Transverse colon (tissue), 4 donors: ENCODE measurements at regions not wholly inside any gene's neighbourhood (a gene's known extent, or its start where the extent isn't known, plus 50 kb on each side); places are given as distances from the start of the nearest gene placed in this dataset.

Experiments
- DNase-seq: peaks from one replicate; pipeline ENCODE4 v3.0.0-alpha.2; 2019
- H3K27ac ChIP-seq, 4 donors: fragments of 200-600 bp; sonication (generic); 2 replicates each; pipeline ENCODE4 v1.5.1; 2016 to 2018; ENCODE audit warnings: inconsistent platforms in 4 of 4
- H3K27me3 ChIP-seq: fragments of 200-600 bp; sonication (generic); 2 replicates; pipeline ENCODE4 v1.5.1; 2017; ENCODE audit warnings: inconsistent platforms
- H3K36me3 ChIP-seq, 4 donors: fragments of 200-600 bp; sonication (generic); 2 replicates each; pipeline ENCODE4 v1.5.1; 2017 to 2019; ENCODE audit warnings: inconsistent platforms in 4 of 4
- H3K4me1 ChIP-seq, 4 donors: fragments of 200-600 bp; sonication (generic); 2 replicates each; pipeline ENCODE4 v1.5.1; 2017 to 2020; ENCODE audit warnings: inconsistent platforms in 4 of 4
- H3K4me3 ChIP-seq, 4 donors: fragments of 200-600 bp; sonication (generic); 1 replicate in 1 of 4; 2 replicates in 3 of 4; pipeline versions ENCODE4 v1.5.1 to v1.6.1; 2017 to 2019; ENCODE audit warnings: inconsistent platforms in 4 of 4
- H3K9me3 ChIP-seq, 2 donors: fragments of 200-600 bp; sonication (generic); 2 replicates each; pipeline ENCODE4 v1.5.1; 2017 to 2019; ENCODE audit warnings: inconsistent platforms in 2 of 2
- CTCF ChIP-seq, 5 experiments: fragments of 200-600 bp in 3 of 5; fragments of 450-650 bp in 2 of 5; sonication (generic) in 3 of 5; IDR thresholded peaks; 1 replicate in 2 of 5; 2 replicates in 3 of 5; pipeline ENCODE4 v1.5.1; 2016 to 2017; ENCODE audit warnings: antibody characterized with exemption in 5 of 5, inconsistent platforms in 3 of 5, mild to moderate bottlenecking in 2 of 5, moderate library complexity in 1 of 5
- EP300 ChIP-seq: sonication (generic); formaldehyde crosslinking; IDR thresholded peaks from one replicate; pipeline ENCODE4 v1.6.1; 2017; ENCODE audit warnings: antibody characterized with exemption, low read depth
- POLR2A ChIP-seq: fragments of 450-650 bp; IDR thresholded peaks from one replicate; pipeline ENCODE4 v1.6.1; 2016; ENCODE audit warnings: antibody characterized with exemption, mild to moderate bottlenecking, moderate library complexity
- POLR2AphosphoS5 ChIP-seq, 3 donors: sonication (generic); formaldehyde crosslinking; IDR thresholded peaks; one replicate each; pipeline ENCODE4 v1.6.1; 2016; ENCODE audit warnings: antibody characterized with exemption in 3 of 3
- WGBS, 2 donors: methylation state at CpG; one replicate each; pipeline ENCODE4 v1.1.5; 2018; ENCODE audit warnings: low coverage in 1 of 2; 5-methylcytosine and 5-hydroxymethylcytosine counted together
- in situ Hi-C, 4 donors: fragments of 200-750 bp; cut with MboI; loops; one replicate each; pipeline versions ENCODE4 v1.15.0 to v1.15.1; 2017; ENCODE audit warnings: low sequenced_read_pairs in 3 of 4, low pct_ligation_motif_present in 1 of 4, low pct_unique_long_range_greater_than_20kb in 1 of 4
- intact Hi-C: fragments of 100-400 bp; cut with DNase I; formaldehyde crosslinking; loops from one replicate; pipeline ENCODE4 v1.15.1; 2023; ENCODE audit warnings: low total_unique reads

DNA sequence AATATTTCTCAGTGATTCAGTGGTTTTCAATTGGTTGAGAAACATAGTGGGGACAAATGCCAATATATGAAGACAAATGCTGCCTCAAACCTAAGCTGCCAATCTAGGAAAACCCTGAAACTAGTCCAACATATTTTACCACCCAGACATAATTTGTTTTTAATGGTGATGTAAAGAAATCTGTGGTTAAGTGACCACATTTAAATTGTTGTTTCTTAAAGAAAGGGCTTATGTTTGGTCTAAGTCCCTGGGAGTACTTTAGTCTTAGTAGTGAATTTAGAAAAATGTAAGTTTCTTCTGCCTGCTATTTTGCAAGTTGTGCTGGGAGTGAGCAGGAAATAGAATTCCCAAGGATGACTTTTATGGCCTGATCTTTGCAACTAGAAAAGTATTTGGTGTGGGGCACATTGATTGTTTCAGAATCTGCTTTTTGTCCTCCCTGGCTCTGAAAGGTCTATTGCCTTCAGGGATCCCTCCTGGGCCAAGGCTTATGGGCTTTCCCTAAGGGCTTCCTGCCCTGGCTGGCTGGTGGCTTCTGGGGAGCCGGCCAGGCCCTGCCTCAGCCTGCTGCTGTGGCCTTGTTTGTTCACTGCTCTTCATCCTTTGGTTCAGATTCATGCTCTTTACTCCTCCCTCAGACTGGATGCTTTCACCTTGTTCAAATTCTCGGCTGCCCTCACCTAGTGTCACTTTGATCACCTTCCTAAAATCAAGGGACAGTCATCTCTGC lies 169.8 kb upstream of the JADE1 start:
- Histone ChIP-seq H3K27ac (peak overlapping the region in 3 of 4 donors; percentile 3 to 43 (median 39)), H3K36me3 (no peaks in the 10 kb centered on the region), H3K27me3 (no peaks in the 10 kb centered on the region), H3K9me3 (no peaks in the 10 kb centered on the region), H3K4me1 (peaks cover 6 to 16% (median 9%) of the 10 kb centered on the region in 4 donors), H3K4me3 (no peak overlapping the region)
- in situ Hi-C loops: no loop called here
- no peak for DNase-seq
- intact Hi-C loops: no loop called here
- WGBS, 2 donors: 44 to 60% methylated on average over 1 to 2 of the region's 2 CpGs
- TF ChIP-seq POLR2A: no peak
- TF ChIP-seq CTCF (IDR thresholded peaks at IDR 0.05): no peak
- no peak for TF ChIP-seq POLR2AphosphoS5 (IDR thresholded peaks at IDR 0.05)
- no peak for TF ChIP-seq EP300

- no peak overlapping the region for H3K27ac ChIP-seq
- H3K27me3 ChIP-seq: no peaks in the 10 kb centered on the region
- no peak for DNase-seq
- WGBS, 2 donors: 95% methylated on average over 2 of the region's 2 CpGs; no CpG with 5 or more reads in 1 of the 2 donors
- no peak overlapping the region for H3K4me3 ChIP-seq
- H3K4me1 ChIP-seq: peaks cover 6 to 29% (median 16%) of the 10 kb centered on the region in 4 donors
- TF ChIP-seq POLR2AphosphoS5 (IDR thresholded peaks at IDR 0.05): no peak
- no peak for TF ChIP-seq CTCF (IDR thresholded peaks at IDR 0.05)
- TF ChIP-seq EP300: no peak
- no peak for TF ChIP-seq POLR2A
- no peaks in the 10 kb centered on the region for H3K9me3 ChIP-seq
- in situ Hi-C loops: no loop called here
- intact Hi-C loops: no loop called here
- H3K36me3 ChIP-seq: no peaks in the 10 kb centered on the region
These were observed 172.6 kb upstream of the JADE1 start for GRCh38 chr4:128636906-128637305.

DNA sequence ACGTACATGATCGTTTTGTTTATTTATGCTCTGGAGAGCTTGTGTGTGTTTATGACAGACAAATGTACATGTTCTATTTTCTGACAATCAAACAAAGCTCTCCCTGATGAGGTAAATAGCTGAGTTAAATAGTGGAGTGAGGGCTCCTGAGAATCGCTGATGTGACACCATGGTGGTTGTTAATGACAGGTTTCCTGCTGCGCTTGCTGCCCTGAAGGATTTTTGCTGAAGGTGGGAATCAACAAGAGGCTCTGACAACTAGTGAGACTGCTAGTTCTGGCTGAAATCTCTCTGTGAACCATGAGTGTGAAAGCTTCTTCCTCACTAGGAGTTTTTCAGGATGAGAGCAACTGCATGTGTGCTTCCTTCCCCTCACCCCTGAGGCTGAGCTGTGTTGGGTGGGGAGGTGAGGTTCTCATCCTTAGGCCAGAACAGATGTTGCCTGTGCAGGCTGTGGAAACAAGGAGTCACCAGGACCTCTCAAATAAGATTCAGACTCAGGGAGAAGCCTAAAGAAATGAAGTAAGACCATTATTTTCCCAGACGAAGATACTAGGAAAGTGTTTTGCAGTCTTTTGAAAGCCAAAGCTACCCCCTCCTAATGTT lies 173.4 kb upstream of the JADE1 start:
- WGBS, 2 donors: 25 to 64% methylated on average over 4 to 5 of the region's 5 CpGs
- intact Hi-C loops (no loop called here), in situ Hi-C loops (no loop called here)
- Histone ChIP-seq H3K36me3 (no peaks in the 10 kb centered on the region), H3K27me3 (no peaks in the 10 kb centered on the region), H3K27ac (no peak overlapping the region), H3K4me3 (no peak overlapping the region), H3K9me3 (no peaks in the 10 kb centered on the region), H3K4me1 (peaks cover 6 to 29% (median 16%) of the 10 kb centered on the region in 4 donors)
- DNase-seq: no peak
- no peak for TF ChIP-seq EP300
- TF ChIP-seq POLR2AphosphoS5 (IDR thresholded peaks at IDR 0.05): no peak
- no peak for TF ChIP-seq POLR2A
- TF ChIP-seq CTCF (IDR thresholded peaks at IDR 0.05): no peak

DNA sequence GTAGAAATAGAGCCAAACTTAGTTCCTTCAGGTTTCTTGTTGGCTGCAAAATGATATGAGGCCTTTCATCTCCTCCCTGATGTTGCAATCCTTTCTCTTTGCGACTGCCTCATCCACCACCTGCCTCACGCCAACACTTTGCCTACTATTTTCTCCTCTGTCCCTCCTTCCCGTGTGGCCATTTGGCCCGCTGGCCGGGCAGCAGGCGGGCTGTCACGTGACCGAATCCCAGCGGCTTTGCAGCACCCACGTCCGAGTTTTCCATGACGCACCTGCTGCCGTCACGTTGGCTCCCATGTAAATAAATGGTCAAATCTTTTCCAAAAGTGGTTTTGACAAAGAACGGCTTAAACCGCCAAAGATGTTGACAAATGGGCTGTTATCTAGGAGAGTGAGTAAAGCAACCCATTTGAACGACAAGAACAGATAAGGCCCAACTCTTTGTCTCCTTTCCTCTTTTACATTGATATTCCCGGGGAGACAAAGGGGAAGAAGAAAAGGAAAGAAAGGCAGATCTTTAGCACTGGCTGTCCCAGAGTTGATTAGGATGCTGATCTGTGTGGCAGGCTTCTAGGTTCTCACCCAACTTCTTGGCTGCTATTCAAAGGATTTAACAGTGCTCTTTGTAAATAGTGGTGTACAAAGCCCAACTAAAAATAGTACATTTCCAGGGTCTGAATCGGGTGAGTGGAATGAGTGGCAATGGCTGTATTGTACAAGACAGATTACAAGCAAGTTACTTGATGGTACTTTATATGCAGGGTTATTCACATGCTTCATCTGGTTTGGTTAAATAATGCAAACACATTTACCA lies 174.2 kb upstream of the JADE1 start:
- 67 to 83% methylated on average over 19 of the region's 19 CpGs for WGBS, 2 donors
- intact Hi-C loops: no loop called here
- H3K27ac ChIP-seq: no peak overlapping the region
- TF ChIP-seq POLR2AphosphoS5 (IDR thresholded peaks at IDR 0.05) (no peak), EP300 (no peak), CTCF (IDR thresholded peaks at IDR 0.05) (no peak), POLR2A (no peak)
- no peaks in the 10 kb centered on the region for H3K27me3 ChIP-seq
- in situ Hi-C loops: no loop called here
- no peak overlapping the region for H3K4me3 ChIP-seq
- peak; percentile 50 for DNase-seq
- H3K4me1 ChIP-seq: peaks cover 6 to 29% (median 16%) of the 10 kb centered on the region in 4 donors
- no peaks in the 10 kb centered on the region for H3K36me3 ChIP-seq
- H3K9me3 ChIP-seq: no peaks in the 10 kb centered on the region
